ENCODE measurements at regions not wholly inside any gene's neighbourhood (a gene's known extent, or its start where the extent isn't known, plus 50 kb on each side); places are given as distances from the start of the nearest gene placed in this dataset.

DNA sequence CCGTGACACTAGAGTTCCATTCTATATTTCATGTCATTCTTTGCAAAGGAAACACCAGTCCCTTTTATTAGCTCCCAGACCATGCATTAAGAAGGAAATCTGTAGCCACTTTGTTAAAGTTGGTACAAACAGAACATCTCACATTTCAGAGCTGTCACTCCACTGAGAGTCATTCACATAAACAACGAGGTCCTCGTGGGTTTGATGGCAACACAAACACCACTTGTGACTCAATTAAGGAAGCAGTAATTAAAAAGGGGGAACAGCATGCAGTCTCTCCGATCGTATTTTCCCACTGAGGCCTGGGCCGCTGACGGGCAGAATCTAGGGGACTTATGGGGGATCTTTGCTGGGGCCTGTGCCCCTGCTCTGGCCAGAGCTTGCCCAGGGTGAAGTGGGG lies 94.2 kb upstream of the ZNF618 start:
- Histone ChIP-seq H3K27ac (ENCODE audit: low read depth, low read length, poor library complexity, severe bottlenecking) (no peak overlapping the region), H4K20me1 (ENCODE audit: insufficient read depth, low read length) (no peaks in the 10 kb centered on the region), H3K9me3 (ENCODE audit: low read length) (no peaks in the 10 kb centered on the region), H3K9me2 (ENCODE audit: insufficient read depth, low read length) (no peaks in the 10 kb centered on the region), H3K4me3 (ENCODE audit: low read depth, low read length, poor library complexity, severe bottlenecking) (no peak overlapping the region), H3K36me3 (ENCODE audit: insufficient read depth, low read length) (no peaks in the 10 kb centered on the region), H3K79me2 (ENCODE audit: insufficient read depth, low read depth, low read length) (no peaks in the 10 kb centered on the region), H2AFZ (ENCODE audit: low read length) (no peak overlapping the region), H3K4me2 (ENCODE audit: low read length) (no peak overlapping the region), H3K4me1 (ENCODE audit: insufficient read depth, low read length, poor library complexity, severe bottlenecking) (no peaks in the 10 kb centered on the region)
- BruUV-seq (replicated peaks), result no TSS peak
- ChIA-PET CTCF (ENCODE audit: unreplicated experiment) (no interaction called here), POLR2A (no interaction called here)
- TF ChIP-seq EZH2phosphoT487 (IDR thresholded peaks at IDR 0.05; ENCODE audit: borderline replicate concordance, low read depth, low read length), result no peak
- TF ChIP-seq, protein P1, sequence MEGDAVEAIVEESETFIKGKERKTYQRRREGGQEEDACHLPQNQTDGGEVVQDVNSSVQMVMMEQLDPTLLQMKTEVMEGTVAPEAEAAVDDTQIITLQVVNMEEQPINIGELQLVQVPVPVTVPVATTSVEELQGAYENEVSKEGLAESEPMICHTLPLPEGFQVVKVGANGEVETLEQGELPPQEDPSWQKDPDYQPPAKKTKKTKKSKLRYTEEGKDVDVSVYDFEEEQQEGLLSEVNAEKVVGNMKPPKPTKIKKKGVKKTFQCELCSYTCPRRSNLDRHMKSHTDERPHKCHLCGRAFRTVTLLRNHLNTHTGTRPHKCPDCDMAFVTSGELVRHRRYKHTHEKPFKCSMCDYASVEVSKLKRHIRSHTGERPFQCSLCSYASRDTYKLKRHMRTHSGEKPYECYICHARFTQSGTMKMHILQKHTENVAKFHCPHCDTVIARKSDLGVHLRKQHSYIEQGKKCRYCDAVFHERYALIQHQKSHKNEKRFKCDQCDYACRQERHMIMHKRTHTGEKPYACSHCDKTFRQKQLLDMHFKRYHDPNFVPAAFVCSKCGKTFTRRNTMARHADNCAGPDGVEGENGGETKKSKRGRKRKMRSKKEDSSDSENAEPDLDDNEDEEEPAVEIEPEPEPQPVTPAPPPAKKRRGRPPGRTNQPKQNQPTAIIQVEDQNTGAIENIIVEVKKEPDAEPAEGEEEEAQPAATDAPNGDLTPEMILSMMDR (conservative IDR thresholded peaks at IDR 0.05; ENCODE audit: low read length), result no peak
- intact Hi-C loops (cut with micrococcal nuclease; ENCODE audit: unreplicated experiment), result no loop called here
- DNase-seq (ENCODE audit: low spot score), result no peak

DNA sequence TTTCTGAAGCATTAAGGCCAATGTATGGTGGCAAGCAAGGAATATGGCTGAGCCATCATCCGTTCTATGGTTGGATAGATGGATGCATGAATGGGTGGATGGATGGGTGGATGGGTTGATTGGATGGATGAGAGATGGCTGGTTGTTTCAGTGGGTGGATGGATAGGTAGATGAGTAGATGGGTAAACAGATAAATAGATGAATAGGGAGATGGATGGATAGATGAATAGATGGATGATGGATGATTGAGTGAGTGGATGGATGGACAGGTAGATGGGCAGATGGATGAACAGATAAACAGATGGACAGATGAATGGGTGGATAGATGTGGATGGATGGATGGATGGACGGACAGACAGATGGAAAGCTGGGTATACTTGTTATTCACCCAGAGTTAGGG lies 92.6 kb upstream of the ZNF618 start:
- no peaks in the 10 kb centered on the region for H3K9me2 ChIP-seq (ENCODE audit: insufficient read depth, low read length)
- no peak for DNase-seq (ENCODE audit: low spot score)
- no peaks in the 10 kb centered on the region for H3K79me2 ChIP-seq (ENCODE audit: insufficient read depth, low read depth, low read length)
- H3K4me3 ChIP-seq (ENCODE audit: low read depth, low read length, poor library complexity, severe bottlenecking), result no peak overlapping the region
- intact Hi-C loops (cut with micrococcal nuclease; ENCODE audit: unreplicated experiment), result no loop called here
- no peak overlapping the region for H2AFZ ChIP-seq (ENCODE audit: low read length)
- H3K4me2 ChIP-seq (ENCODE audit: low read length), result no peak overlapping the region
- no peaks in the 10 kb centered on the region for H3K36me3 ChIP-seq (ENCODE audit: insufficient read depth, low read length)
- TF ChIP-seq, protein P1 (conservative IDR thresholded peaks at IDR 0.05; ENCODE audit: low read length), result no peak
- TF ChIP-seq EZH2phosphoT487 (IDR thresholded peaks at IDR 0.05; ENCODE audit: borderline replicate concordance, low read depth, low read length), result no peak
- H3K9me3 ChIP-seq (ENCODE audit: low read length), result no peaks in the 10 kb centered on the region
- no peak overlapping the region for H3K27ac ChIP-seq (ENCODE audit: low read depth, low read length, poor library complexity, severe bottlenecking)
- ChIA-PET POLR2A (no interaction called here), CTCF (ENCODE audit: unreplicated experiment) (no interaction called here)
- no peaks in the 10 kb centered on the region for H3K4me1 ChIP-seq (ENCODE audit: insufficient read depth, low read length, poor library complexity, severe bottlenecking)
- H4K20me1 ChIP-seq (ENCODE audit: insufficient read depth, low read length), result no peaks in the 10 kb centered on the region
- BruUV-seq (replicated peaks), result no TSS peak

DNA sequence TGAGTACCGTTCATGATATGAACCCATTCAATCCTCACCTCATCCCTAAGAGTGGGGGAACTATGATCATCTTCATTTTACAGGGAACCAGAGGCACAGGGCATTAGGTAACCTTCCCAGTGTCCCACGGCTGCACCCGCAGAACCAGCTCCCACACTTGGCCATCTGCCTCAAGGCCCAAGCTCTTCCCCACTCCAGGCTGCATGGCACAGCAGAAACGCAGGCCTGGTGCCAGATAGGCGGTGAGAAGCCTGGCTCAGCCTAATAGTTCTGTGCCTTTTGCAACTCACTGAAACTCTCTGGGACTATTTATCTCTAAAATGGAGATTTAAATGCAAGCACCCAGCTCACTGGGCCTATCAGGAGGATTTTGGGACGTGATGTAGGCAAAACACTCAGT lies 90.8 kb upstream of the ZNF618 start:
- H3K4me3 ChIP-seq (ENCODE audit: low read depth, low read length, poor library complexity, severe bottlenecking), result no peak overlapping the region
- H3K4me1 ChIP-seq (ENCODE audit: insufficient read depth, low read length, poor library complexity, severe bottlenecking), result no peaks in the 10 kb centered on the region
- no peaks in the 10 kb centered on the region for H4K20me1 ChIP-seq (ENCODE audit: insufficient read depth, low read length)
- CTCF ChIA-PET (ENCODE audit: unreplicated experiment), result no interaction called here
- no peaks in the 10 kb centered on the region for H3K79me2 ChIP-seq (ENCODE audit: insufficient read depth, low read depth, low read length)
- H3K9me2 ChIP-seq (ENCODE audit: insufficient read depth, low read length), result no peaks in the 10 kb centered on the region
- no TSS peak for BruUV-seq (replicated peaks)
- no peak overlapping the region for H3K4me2 ChIP-seq (ENCODE audit: low read length)
- DNase-seq (ENCODE audit: low spot score), result no peak
- H3K27ac ChIP-seq (ENCODE audit: low read depth, low read length, poor library complexity, severe bottlenecking), result no peak overlapping the region
- H3K9me3 ChIP-seq (ENCODE audit: low read length), result no peaks in the 10 kb centered on the region
- H3K36me3 ChIP-seq (ENCODE audit: insufficient read depth, low read length), result no peaks in the 10 kb centered on the region
- TF ChIP-seq, protein P1 (conservative IDR thresholded peaks at IDR 0.05; ENCODE audit: low read length), result no peak
- TF ChIP-seq EZH2phosphoT487 (IDR thresholded peaks at IDR 0.05; ENCODE audit: borderline replicate concordance, low read depth, low read length), result no peak
- intact Hi-C loops (cut with micrococcal nuclease; ENCODE audit: unreplicated experiment), result no loop called here
- H2AFZ ChIP-seq (ENCODE audit: low read length), result no peak overlapping the region
- POLR2A ChIA-PET, result no interaction called here
